CD4-positive, alpha-beta T cell treated with Interferon alpha-2 for 1 hour (primary cell): ENCODE measurements at regions not wholly inside any gene's neighbourhood (a gene's known extent, or its start where the extent isn't known, plus 50 kb on each side); places are given as distances from the start of the nearest gene placed in this dataset.
"Not testable (repeated sequence)": the region's sequence is repeated elsewhere in the genome, so short reads cannot be mapped to it uniquely, and the experiment has no call there.

Experiments
- DNase-seq, 2 donors: peaks; one replicate each; pipeline ENCODE4 v3.0.0-alpha.2; 2020 to 2022

- no peak for DNase-seq
These were observed 170.7 kb upstream of the ZNF618 start for GRCh38 chr9:113705306-113705927.

GRCh38 chr9:113705928-113706519 is 170.1 kb upstream of the ZNF618 start:
- DNase-seq: no peak

DNA sequence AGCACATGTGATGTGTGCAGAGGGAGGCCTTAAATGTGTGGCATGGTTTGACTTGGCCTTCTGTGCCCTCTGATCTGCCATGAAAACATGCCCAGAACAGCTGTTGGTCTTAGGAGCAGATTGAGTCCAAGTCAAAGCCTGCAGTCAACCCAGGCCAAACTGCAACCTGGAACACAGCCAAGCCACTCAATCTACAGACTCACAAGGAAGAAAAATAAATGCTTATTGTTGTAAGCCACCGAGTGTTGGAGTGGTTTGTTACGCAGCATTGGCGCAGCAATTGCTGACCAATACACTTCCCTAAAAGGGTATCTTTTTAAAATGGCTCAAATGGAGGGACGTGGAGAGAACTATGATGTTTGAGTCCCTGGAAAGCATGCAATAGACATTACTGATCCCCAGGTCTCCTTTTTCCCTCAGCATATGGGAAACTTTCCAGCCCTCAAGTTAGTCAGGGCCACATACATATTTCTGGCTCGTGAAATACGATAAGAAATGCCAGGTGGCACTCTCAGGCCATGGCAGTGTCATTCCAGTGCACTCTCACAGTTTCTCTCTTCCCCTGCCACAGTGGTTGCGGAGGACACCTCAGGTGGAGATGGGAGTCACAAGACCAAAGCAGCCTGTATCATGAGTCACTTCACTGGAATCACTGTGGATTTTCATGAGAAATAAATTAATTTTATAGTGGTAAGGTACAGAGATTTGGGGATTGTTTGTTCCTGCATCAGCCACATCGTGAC is 168.0 kb upstream of the ZNF618 start:
- DNase-seq: no peak

DNA sequence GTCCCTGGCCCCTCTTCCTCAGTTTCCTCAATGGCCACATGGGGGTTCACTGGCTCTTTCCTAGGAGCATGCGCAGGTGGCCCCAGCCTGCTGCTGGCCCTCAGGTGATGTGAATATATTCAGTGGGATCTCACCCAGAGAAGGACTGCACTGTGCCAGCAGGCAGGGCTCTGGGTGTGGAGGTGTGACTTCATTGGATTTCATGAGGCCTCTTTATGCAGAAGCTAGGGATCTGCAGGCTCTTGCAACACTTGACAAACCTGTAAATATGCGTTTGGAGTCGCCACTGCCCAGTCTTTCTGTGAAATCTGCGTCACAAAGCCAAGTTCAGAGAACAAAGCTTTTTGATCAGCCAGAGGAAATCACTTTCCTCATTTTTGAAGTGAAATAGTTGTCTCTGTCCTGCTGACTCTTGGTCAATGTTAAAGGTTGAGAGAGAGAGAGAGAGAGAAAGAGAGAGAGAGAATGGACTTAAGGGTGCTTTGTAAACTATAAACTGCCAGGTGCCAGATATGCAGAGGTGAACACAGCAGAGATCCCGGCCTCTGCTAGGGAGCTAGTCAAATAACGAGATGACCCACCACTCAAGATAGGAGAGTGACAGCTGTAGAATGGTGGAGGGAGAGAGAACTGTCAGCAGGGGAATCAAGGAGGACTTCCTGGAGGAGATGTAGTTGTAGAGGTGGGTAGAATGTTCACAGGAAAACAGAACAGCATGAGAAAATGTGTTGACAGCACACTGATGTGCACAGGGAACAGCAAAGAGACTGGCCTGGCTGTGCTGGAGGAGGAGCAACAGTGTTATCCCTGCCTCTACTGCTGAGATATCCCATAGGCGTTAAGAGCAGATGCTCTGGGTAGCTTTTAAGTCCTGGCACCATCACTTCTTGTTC is 167.0 kb upstream of the ZNF618 start:
- no peak for DNase-seq

- DNase-seq: no peak
These were observed 166.4 kb upstream of the ZNF618 start for GRCh38 chr9:113709721-113710120.

- no peak for DNase-seq
These were observed 164.9 kb upstream of the ZNF618 start for GRCh38 chr9:113711251-113711650.

GRCh38 chr9:113712053-113712452 is 164.1 kb upstream of the ZNF618 start:
- no peak for DNase-seq

DNA sequence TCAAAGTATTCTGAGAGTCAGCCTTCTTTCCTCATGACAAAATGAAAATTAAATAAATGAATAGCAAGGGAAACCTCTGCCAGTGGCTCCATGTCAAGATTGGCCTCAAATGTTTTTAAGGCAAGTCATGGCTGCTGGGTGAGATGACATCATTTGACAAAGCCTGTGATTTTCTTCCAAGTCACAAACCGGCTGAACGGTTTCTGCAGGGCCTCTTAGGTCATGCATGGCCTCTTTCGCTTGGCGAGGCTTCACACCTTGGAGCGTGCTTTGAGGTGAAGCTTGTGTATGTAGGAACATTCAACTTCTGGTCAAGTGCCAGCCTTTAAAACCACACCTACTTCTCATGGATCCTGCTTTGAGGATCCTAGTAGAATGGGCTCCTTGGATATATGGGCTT is 161.0 kb upstream of the ZNF618 start:
- DNase-seq: no peak

- no peak for DNase-seq
These were observed 156.2 kb upstream of the ZNF618 start for GRCh38 chr9:113719919-113720318.

DNA sequence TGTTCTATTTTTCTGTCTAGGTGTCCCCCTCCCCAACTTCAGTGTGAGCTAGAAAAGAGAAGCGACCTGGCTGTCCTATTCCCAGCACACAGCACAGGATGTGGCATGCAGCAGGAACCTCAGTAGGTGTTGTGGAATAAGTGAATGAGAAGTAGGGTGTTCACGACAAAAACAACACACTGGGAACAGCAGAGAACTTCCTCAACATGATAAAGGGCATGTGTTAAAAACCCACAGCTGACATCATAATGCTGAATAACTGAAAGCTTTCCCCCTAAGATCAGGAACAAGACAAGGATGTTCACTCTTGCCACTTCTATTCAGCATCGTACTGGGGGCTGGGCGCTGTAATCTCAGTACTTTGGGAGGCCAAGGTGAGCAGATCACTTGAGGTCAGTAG is 155.6 kb upstream of the ZNF618 start:
- DNase-seq: no peak

GRCh38 chr9:113721856-113722255 is 154.3 kb upstream of the ZNF618 start:
- no peak for DNase-seq

DNA sequence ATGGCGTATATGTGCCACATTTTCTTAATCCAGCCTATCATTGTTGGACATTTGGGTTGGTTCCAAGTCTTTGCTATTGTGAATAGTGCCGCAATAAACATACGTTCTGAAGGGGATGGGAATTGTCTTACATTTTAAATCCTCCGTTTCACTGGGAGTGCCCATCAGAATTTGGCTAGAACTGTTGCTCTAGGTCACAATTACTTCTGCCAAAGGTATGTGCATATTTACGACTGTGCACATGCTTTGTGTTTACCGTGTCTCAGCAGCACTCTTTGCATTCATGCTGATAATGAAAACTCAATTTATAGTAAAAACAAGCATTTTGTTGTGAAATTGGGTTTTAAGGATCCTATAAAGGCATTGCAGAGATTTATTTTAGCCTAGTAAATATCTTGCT is 151.9 kb upstream of the ZNF618 start:
- no peak for DNase-seq

DNA sequence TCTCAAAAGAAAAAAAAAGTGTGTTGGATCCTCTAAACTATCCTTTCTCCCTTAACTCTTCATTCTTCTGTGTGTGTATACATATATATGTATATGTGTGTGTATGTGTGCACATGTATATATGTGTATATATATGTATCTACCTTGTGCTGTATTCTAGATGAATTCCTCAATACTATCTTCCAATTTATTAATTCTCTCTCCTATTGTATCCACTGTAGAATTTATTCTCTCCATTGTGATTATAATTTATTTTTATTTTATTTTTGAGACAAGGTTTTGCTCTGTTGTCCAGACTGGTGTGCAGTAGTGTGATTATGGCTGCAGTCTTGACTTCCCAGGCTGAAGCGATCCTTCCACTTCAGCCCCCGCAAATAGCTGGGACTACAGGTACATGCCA is 147.1 kb upstream of the ZNF618 start:
- no peak for DNase-seq

DNA sequence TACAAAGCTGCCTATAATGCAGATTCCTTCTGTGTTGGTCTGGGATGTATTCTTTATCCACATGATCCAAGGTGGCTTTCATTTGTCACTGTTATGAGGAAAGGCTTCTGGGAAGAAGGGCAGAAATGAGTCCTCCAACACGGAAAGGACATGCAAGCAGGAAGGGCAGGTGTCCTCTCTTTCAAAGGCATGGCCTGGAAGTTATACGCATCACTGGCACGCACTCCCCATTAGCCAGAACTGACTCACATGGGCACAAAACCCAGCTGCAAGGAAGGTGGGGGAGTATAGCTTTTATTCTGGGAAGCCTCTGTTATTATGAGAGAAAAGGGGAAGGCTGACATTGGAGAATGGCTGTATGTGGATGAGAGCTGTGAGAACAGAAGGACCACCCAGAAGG is 141.3 kb upstream of the ZNF618 start:
- DNase-seq: no peak

DNA sequence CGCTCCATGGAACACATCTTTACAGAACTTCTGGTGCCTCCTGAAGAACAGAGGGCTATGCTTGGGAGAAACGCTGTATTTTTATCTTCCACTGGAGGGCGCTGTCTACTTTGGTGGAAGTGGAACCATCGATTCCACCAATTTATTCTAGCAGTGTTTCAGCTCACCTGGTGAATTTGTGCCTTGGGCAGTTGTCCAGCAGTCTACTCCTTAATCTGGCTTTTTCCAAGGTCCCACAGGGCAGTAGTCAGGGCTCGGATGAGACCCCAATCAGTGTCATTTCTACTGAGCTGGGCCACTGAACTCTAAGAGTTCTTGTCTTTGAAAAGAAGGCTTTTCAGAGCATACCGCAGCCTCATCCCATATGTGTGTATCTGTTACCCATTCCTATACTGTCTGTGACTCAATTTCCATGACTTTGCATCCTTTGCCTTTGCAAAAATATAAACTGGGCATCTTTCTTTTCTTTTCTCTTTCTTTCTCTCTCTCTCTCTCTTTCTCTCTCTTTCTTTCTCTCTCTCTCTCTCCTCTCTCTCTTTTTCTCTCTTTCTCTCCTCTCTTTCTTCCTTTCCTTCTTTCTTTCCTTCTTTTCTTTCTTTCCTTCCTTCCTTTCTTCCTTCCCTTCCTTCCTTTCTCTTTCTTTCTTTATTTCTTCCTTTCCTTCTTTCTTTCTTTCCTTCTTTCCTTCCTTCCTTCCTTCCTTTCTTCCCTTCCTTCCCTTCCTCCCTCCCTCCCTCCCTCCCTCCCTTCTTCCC is 138.4 kb upstream of the ZNF618 start:
- no peak for DNase-seq

- DNase-seq: no peak
These were observed 137.6 kb upstream of the ZNF618 start for GRCh38 chr9:113738496-113738892.

DNA sequence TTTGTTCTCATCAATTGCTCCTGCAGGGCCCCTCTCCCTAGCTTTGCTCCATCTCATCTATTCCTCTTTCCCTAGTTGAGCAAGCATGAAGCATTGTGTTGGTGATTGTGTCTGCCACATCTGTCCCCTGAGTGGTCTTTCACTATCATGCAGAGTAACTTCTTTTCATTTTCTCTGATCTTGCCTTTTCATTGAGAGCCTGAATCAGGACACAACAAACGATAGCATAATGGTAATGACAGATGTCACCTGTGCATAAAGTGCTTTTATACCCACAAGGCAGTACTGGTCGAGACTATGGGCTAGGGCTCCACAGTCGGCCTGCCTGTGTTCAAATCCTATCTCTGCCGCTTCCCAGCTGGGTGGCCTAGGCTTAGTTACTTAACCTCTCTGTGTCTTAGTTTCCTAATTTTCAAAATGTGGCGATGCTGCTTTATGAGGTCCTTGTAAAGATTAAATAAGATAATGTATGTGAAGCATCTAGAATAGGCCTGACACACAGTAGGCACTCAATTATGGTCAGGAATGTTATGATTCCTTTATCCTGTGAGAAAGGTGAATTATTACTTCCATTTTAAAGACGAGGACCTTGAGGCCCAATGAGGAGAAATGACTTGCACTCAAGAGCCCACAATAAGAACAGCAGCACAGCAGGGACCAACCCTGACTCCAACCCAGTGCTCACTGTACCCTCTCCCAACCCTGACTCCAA is 137.1 kb upstream of the ZNF618 start:
- DNase-seq: no peak

DNA sequence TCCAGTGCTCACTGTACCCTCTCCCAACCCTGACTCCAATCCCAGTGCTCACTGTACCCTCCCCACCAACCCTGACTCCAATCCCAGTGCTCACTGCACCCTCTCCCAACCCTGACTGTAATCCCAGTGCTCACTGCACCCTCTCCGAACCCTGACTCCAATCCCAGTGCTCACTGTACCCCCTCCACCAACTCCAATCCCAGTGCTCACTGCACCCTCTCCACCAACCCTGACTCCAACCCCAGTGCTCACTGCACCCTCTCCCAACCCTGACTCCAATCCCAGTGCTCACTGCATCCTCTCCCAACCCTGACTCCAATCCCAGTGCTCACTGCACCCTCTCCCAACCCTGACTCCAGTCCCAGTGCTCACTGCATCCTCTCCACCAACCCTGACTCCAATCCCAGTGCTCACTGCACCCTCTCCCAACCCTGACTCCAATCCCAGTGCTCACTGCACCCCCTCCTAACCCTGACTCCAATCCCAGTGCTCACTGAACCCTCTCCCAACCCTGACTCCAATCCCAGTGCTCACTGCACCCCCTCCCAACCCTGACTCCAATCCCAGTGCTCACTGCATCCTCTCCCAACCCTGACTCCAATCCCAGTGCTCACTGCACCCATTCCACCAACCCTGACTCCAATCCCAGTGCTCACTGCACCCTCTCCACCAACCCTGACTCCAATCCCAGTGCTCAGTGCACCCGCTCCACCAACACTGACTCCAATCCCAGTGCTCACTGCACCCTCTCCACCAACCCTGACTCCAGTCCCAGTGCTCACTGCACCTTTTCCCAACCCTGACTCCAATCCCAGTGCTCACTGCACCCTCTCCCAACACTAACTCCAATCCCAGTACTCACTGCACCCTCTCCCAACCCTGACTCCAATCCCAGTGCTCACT is 136.3 kb upstream of the ZNF618 start:
- DNase-seq: not testable (repeated sequence)

DNA sequence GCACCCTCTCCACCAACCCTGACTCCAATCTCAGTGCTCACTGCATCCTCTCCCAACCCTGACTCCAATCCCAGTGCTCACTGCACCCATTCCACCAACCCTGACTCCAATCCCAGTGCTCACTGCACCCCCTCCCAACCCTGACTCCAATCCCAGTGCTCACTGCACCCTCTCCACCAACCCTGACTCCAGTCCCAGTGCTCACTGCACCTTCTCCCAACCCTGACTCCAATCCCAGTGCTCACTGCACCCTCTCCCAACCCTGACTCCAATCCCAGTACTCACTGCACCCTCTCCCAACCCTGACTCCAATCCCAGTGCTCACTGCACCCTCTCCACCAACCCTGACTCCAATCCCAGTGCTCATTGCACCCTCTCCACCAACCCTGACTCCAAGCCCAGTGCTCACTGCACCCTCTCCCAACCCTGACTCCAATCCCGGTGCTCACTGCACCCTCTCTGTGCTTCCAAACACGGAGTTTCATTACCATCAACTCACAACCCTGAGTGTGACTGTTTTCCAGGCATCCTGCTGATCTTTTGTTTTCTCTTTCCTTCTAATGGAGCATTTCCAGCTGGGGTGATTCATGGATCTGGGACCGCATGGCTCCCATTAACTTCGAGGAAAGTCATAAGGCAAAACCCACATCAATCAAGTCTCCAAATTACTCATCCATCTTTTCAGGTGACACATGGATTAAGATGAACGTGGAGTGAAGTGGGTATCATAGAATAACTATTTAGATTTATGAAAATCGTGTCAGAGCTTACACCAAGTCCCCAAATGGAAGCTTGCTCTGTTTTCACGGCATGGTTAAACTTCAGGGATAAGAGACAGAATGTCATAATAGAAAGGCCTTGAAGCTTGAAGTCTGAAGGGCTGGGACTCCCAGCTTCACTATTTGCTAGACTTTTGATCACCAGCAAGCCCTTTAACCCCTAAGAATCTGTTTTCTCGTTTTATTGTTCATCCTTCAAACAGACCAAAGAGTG is 135.3 kb upstream of the ZNF618 start:
- not testable (repeated sequence) for DNase-seq
